Activated CD4-positive, alpha-beta T cell treated with anti-CD3 and anti-CD28 coated beads, Interleukin-2, amount 10 ng/mL, durations not matched to agents 24 days and 14 days (primary cell): ENCODE measurements at regions not wholly inside any gene's neighbourhood (a gene's known extent, or its start where the extent isn't known, plus 50 kb on each side); places are given as distances from the start of the nearest gene placed in this dataset.

Experiments used
- DNase-seq: peaks from one replicate; pipeline ENCODE4 v3.0.0; 2022
- H3K27ac Mint-ChIP-seq: one replicate; pipeline ENCODE4 v1.8.0; 2022; ENCODE audit warnings: mild to moderate bottlenecking, mixed read lengths
- H3K27me3 Mint-ChIP-seq: one replicate; pipeline ENCODE4 v1.8.0; 2022; ENCODE audit warnings: mixed read lengths
- H3K36me3 Mint-ChIP-seq: one replicate; pipeline ENCODE4 v1.8.0; 2022; ENCODE audit warnings: low read depth, mild to moderate bottlenecking, mixed read lengths
- H3K4me1 Mint-ChIP-seq: one replicate; pipeline ENCODE4 v1.8.0; 2021; ENCODE audit warnings: mixed read lengths
- H3K4me3 Mint-ChIP-seq: one replicate; pipeline ENCODE4 v1.8.0; 2022; ENCODE audit warnings: mild to moderate bottlenecking, moderate library complexity, mixed read lengths
- H3K9me3 Mint-ChIP-seq: one replicate; pipeline ENCODE4 v1.8.0; 2021; ENCODE audit warnings: mixed read lengths
- intact Hi-C: fragments of 100-400 bp; cut with micrococcal nuclease; formaldehyde crosslinking; loops from one replicate; pipeline ENCODE4 v1.15.1; 2023

GRCh38 chr18:54052259-54052658, 172.2 kb downstream of the MBD2 start:
- H3K9me3 Mint-ChIP-seq, result peaks cover under 1% of the 10 kb centered on the region
- H3K4me3 Mint-ChIP-seq, result no peak overlapping the region
- H3K27me3 Mint-ChIP-seq, result no peaks in the 10 kb centered on the region
- DNase-seq, result no peak
- no peaks in the 10 kb centered on the region for H3K36me3 Mint-ChIP-seq
- H3K27ac Mint-ChIP-seq, result no peak overlapping the region
- peaks cover 2% of the 10 kb centered on the region for H3K4me1 Mint-ChIP-seq
- intact Hi-C loops, result no loop called here

GRCh38 chr18:54043484-54044251, 180.8 kb downstream of the MBD2 start:
- DNase-seq, result no peak
- H3K27ac Mint-ChIP-seq, result no peak overlapping the region
- H3K9me3 Mint-ChIP-seq, result no peaks in the 10 kb centered on the region
- no peaks in the 10 kb centered on the region for H3K4me1 Mint-ChIP-seq
- no peaks in the 10 kb centered on the region for H3K36me3 Mint-ChIP-seq
- intact Hi-C loops, result no loop called here
- H3K4me3 Mint-ChIP-seq, result no peak overlapping the region
- H3K27me3 Mint-ChIP-seq, result peaks cover 16% of the 10 kb centered on the region

GRCh38 chr18:54035927-54036326, 188.5 kb downstream of the MBD2 start:
- Mint-ChIP-seq H3K4me3 (no peak overlapping the region), H3K27ac (no peak overlapping the region), H3K27me3 (peaks cover 8% of the 10 kb centered on the region), H3K36me3 (no peaks in the 10 kb centered on the region), H3K9me3 (no peaks in the 10 kb centered on the region), H3K4me1 (no peaks in the 10 kb centered on the region)
- intact Hi-C loops, result no loop called here
- no peak for DNase-seq

GRCh38 chr18:54033052-54033451, 191.4 kb downstream of the MBD2 start:
- DNase-seq, result no peak
- H3K4me1 Mint-ChIP-seq, result no peaks in the 10 kb centered on the region
- no peak overlapping the region for H3K27ac Mint-ChIP-seq
- H3K9me3 Mint-ChIP-seq, result no peaks in the 10 kb centered on the region
- H3K36me3 Mint-ChIP-seq, result no peaks in the 10 kb centered on the region
- no peak overlapping the region for H3K4me3 Mint-ChIP-seq
- H3K27me3 Mint-ChIP-seq, result peaks cover 11% of the 10 kb centered on the region
- intact Hi-C loops, result no loop called here

- no peak for DNase-seq
- Mint-ChIP-seq H3K9me3 (no peaks in the 10 kb centered on the region), H3K27ac (no peak overlapping the region), H3K36me3 (no peaks in the 10 kb centered on the region), H3K4me3 (no peak overlapping the region), H3K4me1 (no peaks in the 10 kb centered on the region), H3K27me3 (peaks cover 11% of the 10 kb centered on the region)
- intact Hi-C loops, result no loop called here
Observed at GRCh38 chr18:54032412-54032811, 192.1 kb downstream of the MBD2 start.

GRCh38 chr18:54031243-54031642, 193.2 kb downstream of the MBD2 start:
- Mint-ChIP-seq H3K27ac (no peak overlapping the region), H3K4me3 (no peak overlapping the region), H3K27me3 (peaks cover 11% of the 10 kb centered on the region), H3K9me3 (no peaks in the 10 kb centered on the region), H3K36me3 (no peaks in the 10 kb centered on the region), H3K4me1 (no peaks in the 10 kb centered on the region)
- intact Hi-C loops, result no loop called here
- DNase-seq, result no peak

GRCh38 chr18:54030434-54030833, 194.0 kb downstream of the MBD2 start:
- no peak for DNase-seq
- H3K4me1 Mint-ChIP-seq, result no peaks in the 10 kb centered on the region
- H3K27me3 Mint-ChIP-seq, result peaks cover 11% of the 10 kb centered on the region
- no peaks in the 10 kb centered on the region for H3K9me3 Mint-ChIP-seq
- no peak overlapping the region for H3K4me3 Mint-ChIP-seq
- intact Hi-C loops, result no loop called here
- H3K36me3 Mint-ChIP-seq, result no peaks in the 10 kb centered on the region
- no peak overlapping the region for H3K27ac Mint-ChIP-seq

- H3K27me3 Mint-ChIP-seq, result peaks cover 6% of the 10 kb centered on the region
- no peaks in the 10 kb centered on the region for H3K4me1 Mint-ChIP-seq
- H3K27ac Mint-ChIP-seq, result no peak overlapping the region
- intact Hi-C loops, result no loop called here
- no peaks in the 10 kb centered on the region for H3K36me3 Mint-ChIP-seq
- H3K4me3 Mint-ChIP-seq, result no peak overlapping the region
- H3K9me3 Mint-ChIP-seq, result peaks cover 2% of the 10 kb centered on the region
- DNase-seq, result no peak
Observed at GRCh38 chr18:54023471-54023870, 201.0 kb downstream of the MBD2 start.

GRCh38 chr18:54020966-54021365, 203.5 kb downstream of the MBD2 start:
- no peak for DNase-seq
- Mint-ChIP-seq H3K4me3 (no peak overlapping the region), H3K27ac (no peak overlapping the region), H3K36me3 (no peaks in the 10 kb centered on the region), H3K9me3 (peaks cover 3% of the 10 kb centered on the region), H3K27me3 (peaks cover 5% of the 10 kb centered on the region), H3K4me1 (no peaks in the 10 kb centered on the region)
- intact Hi-C loops, result no loop called here

- no peaks in the 10 kb centered on the region for H3K4me1 Mint-ChIP-seq
- intact Hi-C loops, result no loop called here
- no peak overlapping the region for H3K4me3 Mint-ChIP-seq
- no peak for DNase-seq
- H3K27ac Mint-ChIP-seq, result no peak overlapping the region
- peaks cover 5% of the 10 kb centered on the region for H3K27me3 Mint-ChIP-seq
- H3K36me3 Mint-ChIP-seq, result no peaks in the 10 kb centered on the region
- H3K9me3 Mint-ChIP-seq, result peaks cover 3% of the 10 kb centered on the region
Observed at GRCh38 chr18:54020156-54020745, 204.2 kb downstream of the MBD2 start.

- no peaks in the 10 kb centered on the region for H3K36me3 Mint-ChIP-seq
- no peak for DNase-seq
- H3K4me1 Mint-ChIP-seq, result no peaks in the 10 kb centered on the region
- H3K27me3 Mint-ChIP-seq, result peaks cover 5% of the 10 kb centered on the region
- H3K4me3 Mint-ChIP-seq, result no peak overlapping the region
- H3K9me3 Mint-ChIP-seq, result peaks cover 3% of the 10 kb centered on the region
- H3K27ac Mint-ChIP-seq, result no peak overlapping the region
- intact Hi-C loops, result no loop called here
Observed at GRCh38 chr18:54019641-54020040, 204.8 kb downstream of the MBD2 start.

- Mint-ChIP-seq H3K27ac (no peak overlapping the region), H3K27me3 (peaks cover 7% of the 10 kb centered on the region), H3K9me3 (peaks cover under 1% of the 10 kb centered on the region), H3K36me3 (no peaks in the 10 kb centered on the region), H3K4me1 (no peaks in the 10 kb centered on the region), H3K4me3 (no peak overlapping the region)
- intact Hi-C loops, result no loop called here
- no peak for DNase-seq
Observed at GRCh38 chr18:54013452-54013851, 211.0 kb downstream of the MBD2 start.

GRCh38 chr18:54004828-54005227, 219.6 kb downstream of the MBD2 start:
- Mint-ChIP-seq H3K27ac (no peak overlapping the region), H3K4me1 (no peaks in the 10 kb centered on the region), H3K4me3 (no peak overlapping the region), H3K9me3 (no peaks in the 10 kb centered on the region), H3K27me3 (peaks cover 2% of the 10 kb centered on the region), H3K36me3 (no peaks in the 10 kb centered on the region)
- intact Hi-C loops, result no loop called here
- DNase-seq, result no peak

- H3K36me3 Mint-ChIP-seq, result no peaks in the 10 kb centered on the region
- no peaks in the 10 kb centered on the region for H3K9me3 Mint-ChIP-seq
- no peak overlapping the region for H3K4me3 Mint-ChIP-seq
- DNase-seq, result no peak
- H3K4me1 Mint-ChIP-seq, result no peaks in the 10 kb centered on the region
- no peak overlapping the region for H3K27ac Mint-ChIP-seq
- intact Hi-C loops, result no loop called here
- peaks cover 2% of the 10 kb centered on the region for H3K27me3 Mint-ChIP-seq
Observed at GRCh38 chr18:54003195-54003594, 221.3 kb downstream of the MBD2 start.

GRCh38 chr18:53997064-53997463, 227.4 kb downstream of the MBD2 start:
- Mint-ChIP-seq H3K4me3 (no peak overlapping the region), H3K27ac (no peak overlapping the region), H3K4me1 (no peaks in the 10 kb centered on the region), H3K36me3 (no peaks in the 10 kb centered on the region), H3K27me3 (peaks cover 2% of the 10 kb centered on the region), H3K9me3 (no peaks in the 10 kb centered on the region)
- no peak for DNase-seq
- intact Hi-C loops, result no loop called here
